Esophagus squamous epithelium (tissue), 4 donors: ENCODE measurements at regions not wholly inside any gene's neighbourhood (a gene's known extent, or its start where the extent isn't known, plus 50 kb on each side); places are given as distances from the start of the nearest gene placed in this dataset.

ENCODE experiments used
- CTCF ChIP-seq, 6 experiments: fragments of 450-650 bp in 4 of 6; fragments of 200-600 bp in 2 of 6; sonication (generic) in 2 of 6; IDR thresholded peaks; one replicate each; pipeline ENCODE4 v1.5.1; 2016 to 2019; ENCODE audit warnings: antibody characterized with exemption in 6 of 6, mild to moderate bottlenecking in 4 of 6, moderate library complexity in 4 of 6
- POLR2A ChIP-seq, 4 donors: fragments of 450-650 bp; IDR thresholded peaks; one replicate each; pipeline ENCODE4 v1.6.1; 2017; ENCODE audit warnings: antibody characterized with exemption in 4 of 4, mild to moderate bottlenecking in 4 of 4, moderate library complexity in 3 of 4

GRCh38 chr4:96630839-96631238 is 790.9 kb downstream of the PDHA2 start:
- TF ChIP-seq CTCF (IDR thresholded peaks at IDR 0.05) (no peak), POLR2A (IDR thresholded peaks at IDR 0.05) (no peak)
